NCI-H748 (cell line): ENCODE measurements at regions not wholly inside any gene's neighbourhood (a gene's known extent, or its start where the extent isn't known, plus 50 kb on each side); places are given as distances from the start of the nearest gene placed in this dataset.

ENCODE experiments used
- DNase-seq: peaks from one replicate; lab custom pipeline; 2025; ENCODE audit not compliant: unreplicated experiment; lab: John Stamatoyannopoulos, UW

DNA sequence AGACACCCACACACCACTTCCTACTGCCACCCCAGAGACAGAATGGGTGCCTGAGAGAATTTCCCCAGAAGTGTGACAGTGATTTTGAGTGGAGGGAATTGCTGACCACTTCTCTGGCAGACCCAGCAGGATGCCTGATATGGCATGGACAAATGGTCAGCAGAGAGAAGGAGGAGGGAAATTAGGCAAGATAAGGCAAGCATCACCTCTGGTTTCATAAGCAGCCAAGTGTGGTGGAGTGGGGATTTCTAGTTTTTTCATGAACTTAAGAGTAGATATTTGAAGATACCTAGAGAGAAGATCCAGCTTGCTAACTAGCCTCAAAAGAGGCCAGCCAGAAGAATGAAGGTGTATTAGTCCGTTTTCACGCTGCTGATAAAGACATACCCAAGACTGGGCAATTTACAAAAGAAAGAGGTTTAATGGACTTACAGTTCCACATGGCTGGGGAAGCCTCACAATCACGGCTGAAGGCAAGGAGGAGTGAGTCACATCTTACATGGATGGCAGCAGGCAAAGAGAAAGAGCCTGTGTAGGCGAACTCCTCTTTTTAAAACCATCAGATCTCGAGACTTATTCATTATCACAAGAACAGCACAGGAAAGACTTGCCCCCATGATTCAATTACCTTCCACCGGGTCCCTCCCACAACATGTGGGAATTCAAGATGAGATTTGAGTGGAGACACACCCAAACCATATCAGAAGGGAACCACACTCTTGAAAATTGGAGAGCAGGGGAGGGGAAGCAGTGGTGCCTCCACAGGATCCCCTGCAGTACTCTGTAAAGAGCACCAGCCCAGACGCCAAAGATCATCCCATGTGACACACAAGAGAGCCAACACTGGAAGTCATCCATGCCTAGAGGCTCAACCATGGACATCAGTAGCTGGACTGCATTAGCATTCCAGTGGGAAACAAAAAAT, 64.2 kb downstream of the RBM43 start:
- no peak for DNase-seq

DNA sequence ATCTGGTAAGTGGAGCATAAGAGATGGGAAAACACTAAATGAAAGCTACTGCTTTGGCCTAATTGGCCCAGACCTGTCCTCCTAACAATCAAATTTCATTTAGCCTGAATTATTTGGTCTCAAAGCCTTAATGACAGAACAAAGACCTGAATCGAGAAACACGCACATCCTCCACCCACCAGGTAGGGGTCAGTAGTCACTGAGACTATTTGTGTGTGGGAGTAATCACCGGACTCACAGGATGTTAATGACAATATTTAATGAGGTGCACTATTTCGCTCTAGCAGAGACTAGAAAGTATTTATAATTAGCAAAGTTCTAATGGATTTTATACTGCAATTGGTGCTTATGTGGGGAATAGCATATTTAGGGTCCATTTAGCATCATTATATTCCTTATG, 68.1 kb downstream of the RBM43 start:
- peak; percentile 47 for DNase-seq

DNA sequence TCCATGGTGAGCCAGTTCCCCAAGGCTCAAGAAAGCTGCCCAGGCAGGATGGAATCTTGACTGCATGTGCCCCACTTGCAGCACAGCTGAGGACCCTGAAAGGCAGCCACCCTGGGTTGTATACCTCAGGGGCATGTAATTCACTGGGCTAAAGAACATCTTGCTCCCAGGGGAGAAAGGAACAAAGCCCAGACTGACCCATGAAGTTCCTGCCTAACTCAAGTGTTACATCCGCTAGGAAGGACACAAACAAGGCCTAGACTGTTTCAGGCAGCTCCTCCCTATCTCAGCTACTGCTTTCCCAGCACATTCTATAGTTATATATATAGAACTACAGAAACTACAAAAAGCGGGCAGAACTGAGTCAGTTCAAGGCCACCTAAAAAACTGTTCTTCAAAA, 69.0 kb downstream of the RBM43 start:
- no peak for DNase-seq

GRCh38 chr2:151191001-151191400, 70.7 kb downstream of the RBM43 start:
- DNase-seq, result no peak

- no peak for DNase-seq
Measured at GRCh38 chr2:151189125-151189524, 72.5 kb downstream of the RBM43 start.

- no peak for DNase-seq
Measured at GRCh38 chr2:151186011-151186410, 75.7 kb downstream of the RBM43 start.

DNA sequence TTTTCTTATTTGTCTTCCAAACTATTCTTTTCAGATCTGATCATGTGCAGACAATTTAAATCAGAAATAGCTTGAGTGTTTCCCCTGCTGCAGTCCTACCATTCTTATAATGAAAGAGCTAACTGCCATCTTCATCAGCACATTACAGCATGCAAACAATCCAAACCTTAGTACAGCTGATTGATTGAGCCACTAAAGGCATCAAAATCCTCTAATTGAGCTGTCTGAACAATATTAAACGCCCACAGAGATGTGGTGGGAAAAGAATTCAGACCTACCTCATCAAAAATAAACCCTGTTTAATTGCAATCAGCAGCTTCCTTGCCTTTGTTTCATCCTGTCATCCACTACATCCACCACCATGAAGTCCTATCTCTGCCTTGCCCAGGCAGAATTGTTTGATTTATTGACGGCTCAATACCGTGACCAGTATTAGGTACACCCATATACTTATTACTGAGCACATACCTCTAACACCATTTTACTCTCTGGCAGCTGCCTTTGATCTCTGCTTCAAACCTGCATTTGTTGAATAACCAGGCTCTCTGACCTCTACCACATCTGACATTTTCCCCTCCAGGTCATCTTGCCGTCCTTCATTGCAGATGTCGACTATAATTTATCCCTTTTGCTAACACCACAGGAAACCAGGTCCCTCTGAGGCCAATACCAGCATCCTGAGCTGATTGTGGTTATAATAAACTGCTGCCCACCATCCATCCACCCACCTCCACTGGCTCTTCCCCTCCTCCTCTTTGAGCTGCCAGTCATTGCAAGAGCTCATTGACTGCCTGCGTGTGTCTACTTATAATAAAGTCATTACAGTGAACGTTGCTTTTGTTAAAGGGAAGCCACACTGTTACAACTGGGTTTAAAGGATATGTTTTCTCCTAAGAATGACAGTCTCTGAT, 78.5 kb downstream of the RBM43 start:
- peak; percentile 10 for DNase-seq

DNA sequence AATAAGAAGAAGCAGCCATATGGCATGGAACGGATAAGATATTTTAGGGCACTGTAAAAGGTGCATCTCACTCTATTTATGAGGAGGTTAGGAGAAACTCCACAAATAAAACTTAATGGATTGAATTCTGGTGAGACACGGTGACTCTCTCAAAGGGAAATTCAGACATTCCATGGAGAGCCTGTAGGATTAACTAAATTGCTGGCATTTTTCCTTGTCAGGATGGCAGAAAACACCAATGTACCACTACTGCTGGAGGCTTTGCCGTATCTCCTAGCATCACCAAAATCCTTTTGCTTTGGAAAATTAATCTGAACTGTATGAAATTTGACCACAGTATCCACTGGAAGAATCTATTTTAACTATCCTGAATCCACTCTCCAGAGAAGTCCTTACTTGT, 79.3 kb downstream of the RBM43 start:
- DNase-seq, result no peak

- DNase-seq, result no peak
Measured at GRCh38 chr2:151181524-151181923, 80.1 kb downstream of the RBM43 start.

DNA sequence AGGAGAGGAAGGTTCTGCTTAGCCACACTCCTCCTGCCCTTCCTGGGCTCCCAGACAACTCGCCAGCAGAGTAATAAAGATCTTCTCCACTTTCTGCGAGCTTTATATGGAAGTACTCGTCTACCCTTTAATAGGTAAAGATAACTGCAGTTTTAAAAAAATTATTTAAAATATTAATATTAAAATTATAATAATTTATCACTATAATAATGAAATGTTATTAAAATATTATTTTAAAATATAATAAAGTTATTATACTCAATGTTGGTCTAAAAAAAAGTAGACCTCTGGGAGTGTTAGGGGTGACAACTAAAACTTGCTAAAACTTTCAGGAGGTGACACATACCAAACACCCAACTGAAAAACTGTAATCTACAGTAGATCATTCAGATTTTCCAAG, 81.5 kb downstream of the RBM43 start:
- no peak for DNase-seq

DNA sequence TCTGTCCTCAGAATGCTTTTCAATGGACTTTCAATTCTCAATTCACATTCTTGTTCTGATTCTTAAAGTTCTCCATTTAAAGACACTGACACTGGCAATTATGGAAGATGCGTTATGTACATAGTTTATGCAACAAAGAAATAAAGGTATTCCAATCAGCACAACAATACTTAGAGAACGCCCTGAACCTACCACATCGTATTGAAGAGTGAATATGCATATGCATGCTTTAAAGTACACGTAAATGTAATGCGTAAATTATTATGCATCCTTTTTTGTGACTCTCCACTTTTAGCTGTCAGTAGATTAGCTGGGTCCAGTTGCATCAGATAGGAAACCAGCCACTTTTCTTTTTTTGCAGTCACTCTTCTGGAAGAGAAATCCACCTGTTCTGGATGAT, 83.5 kb downstream of the RBM43 start:
- no peak for DNase-seq

DNA sequence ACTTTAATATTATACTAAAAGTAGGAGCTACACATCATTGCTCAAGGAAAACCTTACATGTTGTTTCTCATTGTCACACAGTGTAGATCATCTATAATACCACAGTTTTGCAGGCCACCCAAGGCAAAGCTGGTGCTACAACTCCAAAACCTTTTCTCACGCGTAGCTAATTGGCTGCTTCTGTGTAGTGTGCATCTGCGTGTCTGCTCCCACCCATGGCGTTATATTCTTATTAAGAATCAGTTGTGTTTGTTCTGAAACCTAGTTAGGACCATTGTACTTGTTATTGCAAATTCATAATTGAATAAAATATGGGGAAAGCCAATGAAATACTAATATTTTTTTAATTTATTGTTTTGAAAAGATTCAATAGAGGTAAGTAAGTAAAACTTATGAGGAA, 83.9 kb downstream of the RBM43 start:
- no peak for DNase-seq

DNA sequence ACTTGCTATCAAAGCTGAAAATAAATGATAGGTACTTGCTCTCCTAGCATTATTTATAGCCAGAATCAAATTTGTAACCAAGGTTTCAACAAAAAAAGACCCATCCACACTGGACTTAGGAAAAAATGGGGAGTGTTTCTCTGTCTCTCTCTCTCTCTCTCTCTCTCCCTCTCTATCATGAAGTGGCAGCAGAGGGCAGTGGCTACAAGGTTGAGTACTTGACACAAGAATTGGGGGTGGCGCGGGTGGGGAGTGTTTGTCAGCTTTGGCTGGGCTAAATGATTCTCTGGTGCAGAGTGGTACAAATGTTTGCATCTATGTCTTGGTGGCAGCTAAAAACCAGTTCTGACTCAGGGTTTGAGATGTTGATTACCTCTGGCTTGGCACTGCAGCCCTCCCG, 85.0 kb downstream of the RBM43 start:
- DNase-seq, result no peak

GRCh38 chr2:151175864-151176263, 85.8 kb downstream of the RBM43 start:
- DNase-seq, result no peak

- no peak for DNase-seq
Measured at GRCh38 chr2:151174127-151174526, 87.5 kb downstream of the RBM43 start.

DNA sequence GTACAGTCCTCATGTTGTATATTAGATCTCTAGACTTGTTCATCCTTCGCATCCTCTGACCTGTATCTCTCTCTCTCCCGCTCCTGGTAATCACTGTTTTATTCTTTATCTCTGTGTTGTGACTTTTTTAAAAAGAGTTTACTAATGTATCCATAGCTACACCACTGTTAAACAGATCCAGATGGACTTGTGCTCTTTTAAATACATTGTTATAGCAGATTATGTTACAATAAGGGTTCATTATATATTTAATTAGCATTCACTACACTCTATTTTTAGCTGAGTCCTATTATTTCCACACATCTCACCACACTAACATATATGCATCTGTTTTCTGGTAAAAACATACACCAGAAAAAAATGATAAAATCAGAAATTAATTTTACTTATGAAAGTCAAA, 90.5 kb downstream of the RBM43 start:
- peak; percentile 34 for DNase-seq

- no peak for DNase-seq
Measured at GRCh38 chr2:151166410-151166809, 95.3 kb downstream of the RBM43 start.

- DNase-seq, result no peak
Measured at GRCh38 chr2:151165105-151165684, 96.5 kb downstream of the RBM43 start.

- peak; percentile 26 for DNase-seq
Measured at GRCh38 chr2:151161821-151162551, 99.7 kb downstream of the RBM43 start.

- no peak for DNase-seq
Measured at GRCh38 chr2:151159109-151159662, 102.5 kb downstream of the RBM43 start.
